ENCODE measurements at regions not wholly inside any gene's neighbourhood (a gene's known extent, or its start where the extent isn't known, plus 50 kb on each side); places are given as distances from the start of the nearest gene placed in this dataset.

DNA sequence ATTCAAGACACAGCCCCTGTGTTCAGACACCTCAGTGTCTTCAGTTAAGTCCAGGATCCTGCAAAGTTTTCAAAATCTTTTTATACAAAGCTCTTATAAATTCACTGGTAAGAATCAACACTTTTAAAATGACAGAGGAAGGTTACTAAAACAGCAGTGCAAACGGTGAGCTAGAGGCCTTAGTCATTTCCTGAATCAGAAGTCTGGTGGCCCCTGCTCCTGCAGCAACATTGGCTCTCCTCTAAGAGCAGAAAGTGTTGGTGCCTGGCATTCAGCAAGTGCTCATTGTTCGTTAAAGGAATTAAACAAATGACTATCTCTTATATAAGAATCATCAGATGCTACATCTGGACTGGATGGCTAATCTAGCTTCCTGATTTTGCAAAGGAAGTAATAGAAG, 282.9 kb downstream of the PTGER3 start:
- H3K27me3 ChIP-seq (ENCODE audit: insufficient read depth, low read length, poor library complexity, severe bottlenecking), result no peaks in the 10 kb centered on the region
- peak overlapping the region; percentile 64 for H3K4me3 ChIP-seq (ENCODE audit: low read length, poor library complexity, severe bottlenecking)
- peaks cover 10% of the 10 kb centered on the region for H3K9me3 ChIP-seq (ENCODE audit: insufficient read depth, low read depth, low read length)
- TF ChIP-seq, protein P1, sequence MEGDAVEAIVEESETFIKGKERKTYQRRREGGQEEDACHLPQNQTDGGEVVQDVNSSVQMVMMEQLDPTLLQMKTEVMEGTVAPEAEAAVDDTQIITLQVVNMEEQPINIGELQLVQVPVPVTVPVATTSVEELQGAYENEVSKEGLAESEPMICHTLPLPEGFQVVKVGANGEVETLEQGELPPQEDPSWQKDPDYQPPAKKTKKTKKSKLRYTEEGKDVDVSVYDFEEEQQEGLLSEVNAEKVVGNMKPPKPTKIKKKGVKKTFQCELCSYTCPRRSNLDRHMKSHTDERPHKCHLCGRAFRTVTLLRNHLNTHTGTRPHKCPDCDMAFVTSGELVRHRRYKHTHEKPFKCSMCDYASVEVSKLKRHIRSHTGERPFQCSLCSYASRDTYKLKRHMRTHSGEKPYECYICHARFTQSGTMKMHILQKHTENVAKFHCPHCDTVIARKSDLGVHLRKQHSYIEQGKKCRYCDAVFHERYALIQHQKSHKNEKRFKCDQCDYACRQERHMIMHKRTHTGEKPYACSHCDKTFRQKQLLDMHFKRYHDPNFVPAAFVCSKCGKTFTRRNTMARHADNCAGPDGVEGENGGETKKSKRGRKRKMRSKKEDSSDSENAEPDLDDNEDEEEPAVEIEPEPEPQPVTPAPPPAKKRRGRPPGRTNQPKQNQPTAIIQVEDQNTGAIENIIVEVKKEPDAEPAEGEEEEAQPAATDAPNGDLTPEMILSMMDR (conservative IDR thresholded peaks at IDR 0.05; ENCODE audit: low read length), result no peak
- no peak for TF ChIP-seq EZH2phosphoT487 (IDR thresholded peaks at IDR 0.05; ENCODE audit: borderline replicate concordance)
- peaks cover 35% of the 10 kb centered on the region for H3K4me1 ChIP-seq (ENCODE audit: insufficient read depth, low read length, poor library complexity, severe bottlenecking)
- H3K4me2 ChIP-seq (ENCODE audit: low read depth, low read length, poor library complexity, severe bottlenecking), result peak overlapping the region; percentile 86
- peaks cover 7% of the 10 kb centered on the region for H3F3A ChIP-seq (ENCODE audit: low read depth)
- H3K79me2 ChIP-seq (ENCODE audit: insufficient read depth, low read length), result no peaks in the 10 kb centered on the region
- H3K9ac ChIP-seq (ENCODE audit: low read depth, low read length, poor library complexity, severe bottlenecking), result peak overlapping the region; percentile 71
- no peaks in the 10 kb centered on the region for H4K20me1 ChIP-seq (ENCODE audit: insufficient read depth, low read length, poor library complexity, severe bottlenecking)
- no peaks in the 10 kb centered on the region for H3K9me2 ChIP-seq (replicated peaks; ENCODE audit: low read depth, low read length)
- H3K36me3 ChIP-seq (ENCODE audit: insufficient read depth, low read length), result no peaks in the 10 kb centered on the region
- H2AFZ ChIP-seq (ENCODE audit: low read length), result peak overlapping the region; percentile 66

GRCh38 chr1:70767377-70767776, 280.2 kb downstream of the PTGER3 start:
- Histone ChIP-seq H3F3A (ENCODE audit: low read depth) (peaks cover 7% of the 10 kb centered on the region), H3K4me1 (ENCODE audit: insufficient read depth, low read length, poor library complexity, severe bottlenecking) (peaks cover 35% of the 10 kb centered on the region), H3K36me3 (ENCODE audit: insufficient read depth, low read length) (no peaks in the 10 kb centered on the region), H3K27me3 (ENCODE audit: insufficient read depth, low read length, poor library complexity, severe bottlenecking) (no peaks in the 10 kb centered on the region), H4K20me1 (ENCODE audit: insufficient read depth, low read length, poor library complexity, severe bottlenecking) (no peaks in the 10 kb centered on the region), H3K4me3 (ENCODE audit: low read length, poor library complexity, severe bottlenecking) (no peak overlapping the region), H3K4me2 (ENCODE audit: low read depth, low read length, poor library complexity, severe bottlenecking) (no peak overlapping the region), H3K9me3 (ENCODE audit: insufficient read depth, low read depth, low read length) (peaks cover 22% of the 10 kb centered on the region), H2AFZ (ENCODE audit: low read length) (no peak overlapping the region), H3K79me2 (ENCODE audit: insufficient read depth, low read length) (no peaks in the 10 kb centered on the region), H3K9ac (ENCODE audit: low read depth, low read length, poor library complexity, severe bottlenecking) (no peak overlapping the region), H3K9me2 (replicated peaks; ENCODE audit: low read depth, low read length) (no peaks in the 10 kb centered on the region)
- TF ChIP-seq, protein P1 (conservative IDR thresholded peaks at IDR 0.05; ENCODE audit: low read length), result no peak
- TF ChIP-seq EZH2phosphoT487 (IDR thresholded peaks at IDR 0.05; ENCODE audit: borderline replicate concordance), result no peak

GRCh38 chr1:70768216-70768615, 279.4 kb downstream of the PTGER3 start:
- H3K36me3 ChIP-seq (ENCODE audit: insufficient read depth, low read length), result no peaks in the 10 kb centered on the region
- no peaks in the 10 kb centered on the region for H3K27me3 ChIP-seq (ENCODE audit: insufficient read depth, low read length, poor library complexity, severe bottlenecking)
- H2AFZ ChIP-seq (ENCODE audit: low read length), result no peak overlapping the region
- H3K4me3 ChIP-seq (ENCODE audit: low read length, poor library complexity, severe bottlenecking), result no peak overlapping the region
- no peak overlapping the region for H3K9ac ChIP-seq (ENCODE audit: low read depth, low read length, poor library complexity, severe bottlenecking)
- no peaks in the 10 kb centered on the region for H3K79me2 ChIP-seq (ENCODE audit: insufficient read depth, low read length)
- H3K9me2 ChIP-seq (replicated peaks; ENCODE audit: low read depth, low read length), result no peaks in the 10 kb centered on the region
- H3F3A ChIP-seq (ENCODE audit: low read depth), result peaks cover 7% of the 10 kb centered on the region
- H3K4me2 ChIP-seq (ENCODE audit: low read depth, low read length, poor library complexity, severe bottlenecking), result no peak overlapping the region
- TF ChIP-seq EZH2phosphoT487 (IDR thresholded peaks at IDR 0.05; ENCODE audit: borderline replicate concordance), result no peak
- TF ChIP-seq, protein P1 (conservative IDR thresholded peaks at IDR 0.05; ENCODE audit: low read length), result no peak
- H3K4me1 ChIP-seq (ENCODE audit: insufficient read depth, low read length, poor library complexity, severe bottlenecking), result peaks cover 35% of the 10 kb centered on the region
- no peaks in the 10 kb centered on the region for H4K20me1 ChIP-seq (ENCODE audit: insufficient read depth, low read length, poor library complexity, severe bottlenecking)
- H3K9me3 ChIP-seq (ENCODE audit: insufficient read depth, low read depth, low read length), result peaks cover 18% of the 10 kb centered on the region
